GM18499 (cell line): ENCODE measurements at regions not wholly inside any gene's neighbourhood (a gene's known extent, or its start where the extent isn't known, plus 50 kb on each side); places are given as distances from the start of the nearest gene placed in this dataset.

Experiments
- ATAC-seq: cut with Tn5 transposase; IDR thresholded peaks from one replicate; pipeline ENCODE4 v1.9.1; 2021; ENCODE audit warnings: moderate number of reproducible peaks; ENCODE audit not compliant: insufficient read depth, unreplicated experiment

- no peak for ATAC-seq
These were observed 83.3 kb downstream of the EDEM1 start for GRCh38 chr3:5270666-5271371.

GRCh38 chr3:5271372-5271683 is 83.8 kb downstream of the EDEM1 start:
- ATAC-seq: no peak

- ATAC-seq: no peak
These were observed 84.9 kb downstream of the EDEM1 start for GRCh38 chr3:5272387-5272786.

- ATAC-seq: no peak
These were observed 86.6 kb downstream of the EDEM1 start for GRCh38 chr3:5274091-5274490.

- ATAC-seq: no peak
These were observed 88.0 kb downstream of the EDEM1 start for GRCh38 chr3:5275529-5275928.

- ATAC-seq: no peak
These were observed 89.4 kb downstream of the EDEM1 start for GRCh38 chr3:5276934-5277333.

GRCh38 chr3:5277612-5278236 is 90.2 kb downstream of the EDEM1 start:
- ATAC-seq: no peak

GRCh38 chr3:5278666-5279065 is 91.2 kb downstream of the EDEM1 start:
- no peak for ATAC-seq

GRCh38 chr3:5282703-5283102 is 95.2 kb downstream of the EDEM1 start:
- no peak for ATAC-seq

GRCh38 chr3:5285439-5285838 is 97.9 kb downstream of the EDEM1 start:
- no peak for ATAC-seq

- ATAC-seq: no peak
These were observed 103.4 kb downstream of the EDEM1 start for GRCh38 chr3:5290915-5291314.

GRCh38 chr3:5292512-5292911 is 105.0 kb downstream of the EDEM1 start:
- no peak for ATAC-seq

GRCh38 chr3:5293207-5293606 is 105.7 kb downstream of the EDEM1 start:
- ATAC-seq: no peak

- ATAC-seq: no peak
These were observed 106.8 kb downstream of the EDEM1 start for GRCh38 chr3:5294356-5294755.

- ATAC-seq: no peak
These were observed 107.7 kb downstream of the EDEM1 start for GRCh38 chr3:5295191-5295690.

- ATAC-seq: no peak
These were observed 108.9 kb downstream of the EDEM1 start for GRCh38 chr3:5296362-5296761.

GRCh38 chr3:5297895-5298294 is 110.4 kb downstream of the EDEM1 start:
- ATAC-seq: no peak

GRCh38 chr3:5298453-5298852 is 110.9 kb downstream of the EDEM1 start:
- peak; percentile 100 for ATAC-seq

- no peak for ATAC-seq
These were observed 111.7 kb downstream of the EDEM1 start for GRCh38 chr3:5299161-5299560.

- no peak for ATAC-seq
These were observed 113.1 kb downstream of the EDEM1 start for GRCh38 chr3:5300638-5301037.

GRCh38 chr3:5301651-5302297 is 114.3 kb downstream of the EDEM1 start:
- no peak for ATAC-seq

GRCh38 chr3:5302661-5303060 is 115.2 kb downstream of the EDEM1 start:
- ATAC-seq: no peak
